GM19328 (cell line): ENCODE measurements at regions not wholly inside any gene's neighbourhood (a gene's known extent, or its start where the extent isn't known, plus 50 kb on each side); places are given as distances from the start of the nearest gene placed in this dataset.
"Not testable (repeated sequence)": the region's sequence is repeated elsewhere in the genome, so short reads cannot be mapped to it uniquely, and the experiment has no call there.

ENCODE experiments used
- ATAC-seq: cut with Tn5 transposase; IDR thresholded peaks from one replicate; pipeline ENCODE4 v1.9.1; 2021; ENCODE audit warnings: mild to moderate bottlenecking, moderate library complexity; ENCODE audit not compliant: unreplicated experiment

GRCh38 chr13:71304861-71305260 lies 562.1 kb downstream of the DACH1 start:
- ATAC-seq = no peak

GRCh38 chr13:71303144-71303543 lies 563.9 kb downstream of the DACH1 start:
- no peak for ATAC-seq

- no peak for ATAC-seq
Observed at GRCh38 chr13:71300602-71301001, 566.4 kb downstream of the DACH1 start.

GRCh38 chr13:71291842-71292146 lies 575.2 kb downstream of the DACH1 start:
- ATAC-seq = peak; percentile 15

GRCh38 chr13:71290963-71291841 lies 575.8 kb downstream of the DACH1 start:
- ATAC-seq = peak; percentile 77

- not testable (repeated sequence) for ATAC-seq
Observed at GRCh38 chr13:71289980-71290379, 577.0 kb downstream of the DACH1 start.

- ATAC-seq = no peak
Observed at GRCh38 chr13:71285700-71286099, 581.3 kb downstream of the DACH1 start.

- ATAC-seq = no peak
Observed at GRCh38 chr13:71278512-71278911, 588.5 kb downstream of the DACH1 start.

GRCh38 chr13:71274923-71275608 lies 591.9 kb downstream of the DACH1 start:
- no peak for ATAC-seq

- ATAC-seq = no peak
Observed at GRCh38 chr13:71261256-71261655, 605.7 kb downstream of the DACH1 start.

GRCh38 chr13:71260246-71260645 lies 606.8 kb downstream of the DACH1 start:
- no peak for ATAC-seq

GRCh38 chr13:71255633-71256032 lies 611.4 kb downstream of the DACH1 start:
- no peak for ATAC-seq

- no peak for ATAC-seq
Observed at GRCh38 chr13:71254384-71254783, 612.6 kb downstream of the DACH1 start.

GRCh38 chr13:71252184-71252704 lies 614.8 kb downstream of the DACH1 start:
- ATAC-seq = no peak

GRCh38 chr13:71251292-71251951 lies 615.6 kb downstream of the DACH1 start:
- no peak for ATAC-seq

GRCh38 chr13:71249011-71249410 lies 618.0 kb downstream of the DACH1 start:
- ATAC-seq = no peak

GRCh38 chr13:71244161-71244560 lies 622.8 kb downstream of the DACH1 start:
- no peak for ATAC-seq

- no peak for ATAC-seq
Observed at GRCh38 chr13:71242201-71242600, 624.8 kb downstream of the DACH1 start.

- no peak for ATAC-seq
Observed at GRCh38 chr13:71240911-71241310, 626.1 kb downstream of the DACH1 start.

GRCh38 chr13:71237332-71237731 lies 629.7 kb downstream of the DACH1 start:
- no peak for ATAC-seq

- ATAC-seq = no peak
Observed at GRCh38 chr13:71219698-71220415, 647.1 kb downstream of the DACH1 start.
